Uterus (tissue), 3 donors: ENCODE measurements at regions not wholly inside any gene's neighbourhood (a gene's known extent, or its start where the extent isn't known, plus 50 kb on each side); places are given as distances from the start of the nearest gene placed in this dataset.

Source experiments
- DNase-seq, 2 donors: peaks; one replicate each; pipeline ENCODE4 v3.0.0-alpha.2; 2019 to 2020
- H3K27ac ChIP-seq, 2 donors: fragments of 200-600 bp; sonication (generic); 1 replicate in 1 of 2; 2 replicates in 1 of 2; pipeline ENCODE4 v1.5.1; 2016 to 2018
- H3K27me3 ChIP-seq, 2 donors: fragments of 200-600 bp; sonication (generic); one replicate each; pipeline ENCODE4 v1.5.1; 2018 to 2019; ENCODE audit warnings: control low read depth in 1 of 2
- H3K36me3 ChIP-seq, 2 donors: fragments of 200-600 bp; sonication (generic); one replicate each; pipeline ENCODE4 v1.5.1; 2019; ENCODE audit warnings: control low read depth in 1 of 2
- H3K4me1 ChIP-seq, 2 donors: fragments of 200-600 bp; sonication (generic); one replicate each; pipeline ENCODE4 v1.5.1; 2018 to 2019; ENCODE audit warnings: control low read depth in 1 of 2
- H3K4me3 ChIP-seq, 2 donors: fragments of 200-600 bp; sonication (generic); 1 replicate in 1 of 2; 2 replicates in 1 of 2; pipeline ENCODE4 v1.5.1; 2018 to 2019; ENCODE audit warnings: mild to moderate bottlenecking in 1 of 2
- H3K9me3 ChIP-seq, 2 donors: fragments of 200-600 bp; sonication (generic); one replicate each; pipeline ENCODE4 v1.5.1; 2019; ENCODE audit warnings: control low read depth in 1 of 2
- POLR2A ChIP-seq, 2 donors: fragments of 450-650 bp; IDR thresholded peaks; one replicate each; pipeline ENCODE4 v1.6.1; 2016; ENCODE audit warnings: antibody characterized with exemption in 2 of 2, mild to moderate bottlenecking in 1 of 2, moderate library complexity in 1 of 2
- intact Hi-C: fragments of 100-400 bp; cut with DNase I; formaldehyde crosslinking; loops from one replicate; pipeline ENCODE4 v1.15.1; 2023; ENCODE audit warnings: low total_unique reads
- TF ChIP-seq, protein P1 (sequence below), 4 experiments: fragments of 200-600 bp in 2 of 4; fragments of 450-650 bp in 2 of 4; sonication (generic) in 2 of 4; IDR thresholded peaks; one replicate each; pipeline ENCODE4 v1.5.1; 2016 to 2019; ENCODE audit warnings: antibody characterized with exemption in 4 of 4, mild to moderate bottlenecking in 2 of 4, moderate library complexity in 1 of 4
- donor health status: DM: yes; HTN: yes; CAD: no.

DNA sequence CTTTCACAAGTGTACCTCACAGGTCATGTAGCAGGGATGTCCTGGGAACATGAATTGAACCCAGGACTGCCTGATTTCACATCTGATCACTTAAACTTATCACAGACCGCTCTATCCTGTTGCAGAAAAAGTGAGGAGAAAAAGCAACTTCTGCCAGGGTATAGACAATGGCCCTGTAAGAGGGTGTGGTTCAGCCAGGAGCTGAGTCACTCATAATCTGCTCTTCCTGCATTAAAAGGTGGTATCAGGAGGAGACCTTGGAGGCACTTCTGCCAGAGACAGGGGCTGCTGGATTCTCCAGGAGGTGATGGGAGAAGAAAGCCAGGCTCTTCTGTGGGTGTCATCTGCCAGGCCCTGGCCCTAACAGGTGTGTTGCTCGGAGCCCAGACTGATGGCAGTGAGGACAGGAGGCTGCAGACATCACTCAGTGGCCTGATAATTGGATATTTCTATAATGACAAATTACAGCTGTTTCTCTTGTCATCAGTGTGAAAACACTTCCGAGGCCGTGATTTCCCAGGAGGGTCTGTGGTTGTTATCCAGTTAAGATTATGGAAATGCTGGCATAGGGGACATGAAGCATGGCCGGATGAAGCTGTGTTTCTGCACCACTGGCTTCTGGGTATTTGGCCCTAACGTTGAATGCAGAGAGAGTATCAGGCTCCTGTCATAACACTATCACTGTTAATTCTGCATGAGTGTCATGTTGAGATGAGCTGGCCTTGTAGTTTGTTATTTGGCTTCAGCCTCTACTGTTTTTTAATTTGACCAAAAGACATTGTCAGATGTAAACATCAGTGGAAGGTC is 125.1 kb upstream of the ZBED5 start:
- H3K27me3 ChIP-seq: no peaks in the 10 kb centered on the region

DNA sequence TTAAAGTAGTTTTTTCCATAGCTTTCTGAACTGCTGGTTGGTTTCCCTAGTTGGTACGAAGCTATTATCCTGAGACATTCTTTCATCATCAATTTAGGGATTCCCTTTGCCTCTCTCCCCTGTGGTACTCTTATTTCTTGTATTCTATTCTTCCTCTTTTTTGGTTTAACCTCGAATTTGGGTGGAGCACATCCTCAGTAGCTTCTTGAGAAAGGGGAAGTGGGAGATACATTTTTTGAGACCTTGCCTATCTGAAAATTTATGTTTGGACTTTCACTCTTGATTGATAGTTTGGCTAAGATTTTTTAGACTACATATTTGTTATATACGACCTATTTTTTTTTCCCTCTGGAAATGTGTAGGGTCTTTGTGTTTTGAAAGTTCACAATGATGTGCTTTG is 121.7 kb upstream of the ZBED5 start:
- no peaks in the 10 kb centered on the region for H3K36me3 ChIP-seq
- no peak overlapping the region for H3K27ac ChIP-seq
- no peak for DNase-seq
- H3K4me3 ChIP-seq: no peak overlapping the region
- H3K4me1 ChIP-seq: no peaks in the 10 kb centered on the region
- H3K27me3 ChIP-seq: no peaks in the 10 kb centered on the region
- TF ChIP-seq POLR2A (IDR thresholded peaks at IDR 0.05): no peak
- TF ChIP-seq, protein P1, sequence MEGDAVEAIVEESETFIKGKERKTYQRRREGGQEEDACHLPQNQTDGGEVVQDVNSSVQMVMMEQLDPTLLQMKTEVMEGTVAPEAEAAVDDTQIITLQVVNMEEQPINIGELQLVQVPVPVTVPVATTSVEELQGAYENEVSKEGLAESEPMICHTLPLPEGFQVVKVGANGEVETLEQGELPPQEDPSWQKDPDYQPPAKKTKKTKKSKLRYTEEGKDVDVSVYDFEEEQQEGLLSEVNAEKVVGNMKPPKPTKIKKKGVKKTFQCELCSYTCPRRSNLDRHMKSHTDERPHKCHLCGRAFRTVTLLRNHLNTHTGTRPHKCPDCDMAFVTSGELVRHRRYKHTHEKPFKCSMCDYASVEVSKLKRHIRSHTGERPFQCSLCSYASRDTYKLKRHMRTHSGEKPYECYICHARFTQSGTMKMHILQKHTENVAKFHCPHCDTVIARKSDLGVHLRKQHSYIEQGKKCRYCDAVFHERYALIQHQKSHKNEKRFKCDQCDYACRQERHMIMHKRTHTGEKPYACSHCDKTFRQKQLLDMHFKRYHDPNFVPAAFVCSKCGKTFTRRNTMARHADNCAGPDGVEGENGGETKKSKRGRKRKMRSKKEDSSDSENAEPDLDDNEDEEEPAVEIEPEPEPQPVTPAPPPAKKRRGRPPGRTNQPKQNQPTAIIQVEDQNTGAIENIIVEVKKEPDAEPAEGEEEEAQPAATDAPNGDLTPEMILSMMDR (IDR thresholded peaks at IDR 0.05): no peak
- intact Hi-C loops: no loop called here
- no peaks in the 10 kb centered on the region for H3K9me3 ChIP-seq

More for the DNA sequence above, 125.1 kb upstream of the ZBED5 start:
- H3K4me1 ChIP-seq: no peaks in the 10 kb centered on the region
- H3K36me3 ChIP-seq: no peaks in the 10 kb centered on the region
- intact Hi-C loops: no loop called here
- no peak overlapping the region for H3K4me3 ChIP-seq
- H3K27ac ChIP-seq: no peak overlapping the region
- no peak for DNase-seq
- TF ChIP-seq, protein P1 (IDR thresholded peaks at IDR 0.05): no peak
- TF ChIP-seq POLR2A (IDR thresholded peaks at IDR 0.05): no peak
- H3K9me3 ChIP-seq: no peaks in the 10 kb centered on the region

DNA sequence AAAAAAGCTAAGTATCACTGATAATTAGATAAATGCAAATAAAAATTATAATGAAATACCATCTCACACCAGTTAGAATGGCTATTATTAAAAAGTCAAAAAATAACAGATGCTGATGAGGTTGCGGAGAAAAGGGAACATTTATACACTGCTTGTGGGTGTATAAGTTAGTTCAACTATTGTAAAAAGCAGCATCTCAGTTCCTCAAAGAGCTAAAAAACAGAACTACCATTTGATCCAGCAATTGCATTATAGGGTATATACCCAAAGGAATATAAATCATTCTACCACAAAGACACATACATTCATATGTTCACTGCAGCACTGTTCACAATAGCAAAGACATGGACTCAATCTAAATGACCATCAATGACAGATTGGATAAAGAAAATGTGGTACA is 120.3 kb upstream of the ZBED5 start:
- no peak overlapping the region for H3K27ac ChIP-seq
- TF ChIP-seq, protein P1 (IDR thresholded peaks at IDR 0.05): no peak
- no peak for TF ChIP-seq POLR2A (IDR thresholded peaks at IDR 0.05)
- intact Hi-C loops: no loop called here
- no peaks in the 10 kb centered on the region for H3K27me3 ChIP-seq
- H3K4me1 ChIP-seq: no peaks in the 10 kb centered on the region
- H3K4me3 ChIP-seq: no peak overlapping the region
- no peak for DNase-seq
- H3K9me3 ChIP-seq: no peaks in the 10 kb centered on the region
- no peaks in the 10 kb centered on the region for H3K36me3 ChIP-seq

DNA sequence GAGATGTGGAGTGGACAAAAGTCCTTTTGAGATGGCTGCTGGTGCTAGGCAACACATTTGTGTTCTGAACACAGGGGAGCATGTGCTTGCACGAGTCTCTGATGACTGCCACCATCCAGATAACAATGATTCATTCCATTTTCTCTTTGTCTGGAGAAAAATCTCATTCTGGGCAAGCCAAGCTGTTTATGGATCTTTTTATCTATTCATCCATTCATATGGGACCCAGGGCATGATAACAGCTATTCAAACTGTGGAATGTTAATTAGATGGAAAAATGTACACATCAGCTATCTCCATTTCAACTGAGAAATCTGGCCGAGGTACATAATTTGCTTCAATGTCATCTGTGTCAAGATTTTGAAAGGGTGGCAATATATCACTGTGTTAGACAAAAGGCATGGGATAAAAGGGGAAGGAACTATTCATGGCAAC is 117.5 kb upstream of the ZBED5 start:
- Histone ChIP-seq H3K27me3 (no peaks in the 10 kb centered on the region), H3K9me3 (no peaks in the 10 kb centered on the region), H3K4me3 (no peak overlapping the region), H3K36me3 (no peaks in the 10 kb centered on the region), H3K27ac (no peak overlapping the region), H3K4me1 (no peaks in the 10 kb centered on the region)
- intact Hi-C loops: no loop called here
- TF ChIP-seq, protein P1 (IDR thresholded peaks at IDR 0.05): no peak
- TF ChIP-seq POLR2A (IDR thresholded peaks at IDR 0.05): no peak
- DNase-seq: no peak

DNA sequence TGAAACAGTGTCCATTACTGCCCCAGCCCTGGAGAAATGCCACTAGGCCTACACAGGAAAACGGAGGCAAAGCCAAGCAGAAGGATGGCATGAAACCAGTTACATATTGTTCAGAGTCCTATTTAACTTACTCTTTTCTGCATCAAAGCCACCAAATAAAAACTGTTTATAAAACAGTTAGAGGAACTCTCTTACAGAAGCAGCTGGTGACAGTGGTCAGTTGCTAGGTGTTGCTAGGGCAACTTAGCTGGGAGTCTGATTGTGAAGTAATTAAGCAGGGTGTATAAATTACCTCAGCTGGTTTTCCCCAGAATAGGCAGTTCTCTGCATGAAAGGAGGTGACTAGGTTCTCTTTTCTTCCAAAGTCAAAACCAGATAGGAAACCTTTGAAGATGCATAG is 115.6 kb upstream of the ZBED5 start:
- H3K27ac ChIP-seq: peak overlapping the region in 1 of 2 donors; percentile 24
- no peaks in the 10 kb centered on the region for H3K9me3 ChIP-seq
- no peak overlapping the region for H3K4me3 ChIP-seq
- H3K4me1 ChIP-seq: no peaks in the 10 kb centered on the region
- no peak for DNase-seq
- intact Hi-C loops: no loop called here
- no peaks in the 10 kb centered on the region for H3K27me3 ChIP-seq
- H3K36me3 ChIP-seq: no peaks in the 10 kb centered on the region
- TF ChIP-seq, protein P1 (IDR thresholded peaks at IDR 0.05): no peak
- TF ChIP-seq POLR2A (IDR thresholded peaks at IDR 0.05): no peak
